HG03135 (cell line): ENCODE measurements at regions not wholly inside any gene's neighbourhood (a gene's known extent, or its start where the extent isn't known, plus 50 kb on each side); places are given as distances from the start of the nearest gene placed in this dataset.

Experiments
- ATAC-seq: cut with Tn5 transposase; IDR thresholded peaks from one replicate; pipeline ENCODE4 v1.9.1; 2021; ENCODE audit warnings: mild to moderate bottlenecking, moderate library complexity; ENCODE audit not compliant: unreplicated experiment

DNA sequence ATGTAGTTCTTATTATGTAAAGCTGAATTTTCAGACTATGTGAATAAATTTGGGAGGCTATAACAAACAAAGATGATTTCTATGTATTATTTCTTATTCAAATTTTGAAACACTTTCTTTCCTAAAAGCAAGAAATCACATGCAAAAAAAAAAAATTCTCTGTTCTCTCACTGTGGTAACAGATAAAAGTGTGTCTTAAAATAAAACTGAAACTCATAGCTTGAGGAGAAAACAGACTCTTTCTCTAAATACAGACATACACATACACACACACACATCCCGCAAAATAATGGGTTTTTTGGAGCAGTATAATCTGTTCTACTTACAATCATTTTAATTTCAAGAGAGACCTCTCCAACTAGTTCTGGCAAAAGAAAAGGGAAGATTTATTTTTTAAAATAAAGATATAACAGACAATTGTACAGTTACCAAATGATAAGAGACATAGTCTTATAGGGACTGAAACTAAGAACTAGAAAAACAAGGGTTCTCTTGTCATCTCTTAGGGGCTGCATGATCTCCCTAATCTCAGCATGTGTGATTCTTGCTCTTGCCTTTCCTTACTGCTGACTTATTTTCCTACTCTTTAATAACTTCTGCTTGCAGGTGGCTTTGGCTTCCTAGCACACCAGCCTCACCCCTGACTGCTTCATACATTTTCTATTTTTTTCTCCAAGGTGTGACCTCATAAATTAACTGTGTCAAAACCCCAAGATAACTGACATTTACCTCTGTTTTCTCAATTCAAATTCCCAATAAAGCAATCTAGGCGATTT, 483.5 kb upstream of the POT1 start:
- no peak for ATAC-seq

DNA sequence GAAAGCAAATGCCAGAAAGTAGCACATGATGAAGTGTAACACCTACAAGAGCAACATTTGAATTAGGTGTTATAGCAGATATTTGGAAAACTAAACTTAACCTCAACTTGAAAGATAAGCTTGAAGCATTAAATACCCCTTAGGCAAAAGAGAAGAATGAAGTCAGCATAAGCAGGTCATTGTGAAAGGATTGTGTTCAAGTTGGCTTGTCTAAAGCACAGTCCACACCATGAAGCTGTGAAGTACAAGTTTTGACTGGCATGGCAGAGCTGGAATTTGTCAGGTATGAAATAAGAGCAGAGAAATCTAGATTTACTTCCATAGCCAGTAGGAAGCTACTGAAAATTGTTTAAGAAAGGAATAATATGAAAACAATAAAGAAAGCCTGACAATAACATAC, 480.3 kb upstream of the POT1 start:
- ATAC-seq = no peak

GRCh38 chr7:125406111-125406510, 476.5 kb upstream of the POT1 start:
- no peak for ATAC-seq

DNA sequence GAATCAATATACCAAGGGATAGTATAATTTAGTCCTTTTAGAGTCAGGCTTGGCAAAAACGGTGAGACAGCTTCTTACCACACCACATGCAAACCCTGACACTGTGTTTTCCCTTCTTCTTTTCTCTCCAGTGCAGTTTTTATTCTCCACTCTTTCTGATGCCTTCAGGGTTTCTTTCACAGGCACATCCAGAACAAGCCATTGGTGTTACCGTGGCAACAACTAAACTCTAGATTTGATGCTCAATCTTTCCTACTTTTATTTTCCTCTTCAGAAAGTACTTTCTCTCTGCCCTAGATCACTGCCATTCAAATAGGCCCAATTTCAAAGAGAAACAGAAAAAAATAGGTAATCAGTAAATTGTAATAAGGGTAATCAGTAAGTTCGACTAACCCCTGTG, 469.8 kb upstream of the POT1 start:
- ATAC-seq = no peak

- no peak for ATAC-seq
Observed at GRCh38 chr7:125396466-125397151, 467.0 kb upstream of the POT1 start.

GRCh38 chr7:125391921-125392320, 462.3 kb upstream of the POT1 start:
- ATAC-seq = no peak

GRCh38 chr7:125390981-125391380, 461.4 kb upstream of the POT1 start:
- no peak for ATAC-seq

- no peak for ATAC-seq
Observed at GRCh38 chr7:125386211-125386610, 456.6 kb upstream of the POT1 start.

DNA sequence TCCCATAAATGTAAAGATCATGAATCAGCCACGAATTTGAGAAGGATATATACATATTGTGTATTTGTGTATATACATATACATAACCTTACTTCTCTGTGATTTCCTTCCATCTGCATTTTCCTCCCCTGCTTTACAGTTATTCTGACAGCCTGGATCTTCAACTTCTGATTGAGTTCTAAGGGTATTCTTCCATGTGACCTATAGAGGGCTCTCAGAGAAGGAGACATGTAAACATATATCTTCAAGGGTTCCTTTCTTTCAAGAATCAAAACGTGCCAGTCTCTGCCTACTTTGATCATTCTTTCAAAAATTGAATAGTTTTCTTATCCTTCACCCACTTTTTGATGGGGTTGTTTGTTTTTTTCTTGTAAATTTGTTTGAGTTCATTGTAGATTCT, 453.7 kb upstream of the POT1 start:
- ATAC-seq = no peak

DNA sequence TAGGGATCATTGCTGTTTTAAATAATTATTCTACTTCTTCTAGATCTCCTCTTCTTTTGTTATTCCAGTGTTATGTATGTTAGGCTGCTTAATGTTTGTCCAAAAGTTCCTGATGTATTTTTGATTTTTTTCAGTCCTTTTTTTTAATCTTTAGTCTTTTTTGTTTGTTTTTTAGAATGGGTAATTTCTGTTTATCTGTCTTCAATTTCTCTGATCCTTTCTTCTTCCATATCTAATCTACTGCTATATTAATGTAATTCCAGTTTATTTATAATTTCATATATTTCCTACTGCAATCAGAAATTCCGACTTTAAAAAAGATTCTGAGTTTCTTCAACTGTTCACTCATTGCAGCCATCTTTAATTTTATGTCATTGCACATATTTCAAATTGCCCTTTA, 452.8 kb upstream of the POT1 start:
- no peak for ATAC-seq

- ATAC-seq = no peak
Observed at GRCh38 chr7:125375942-125376341, 446.3 kb upstream of the POT1 start.

- no peak for ATAC-seq
Observed at GRCh38 chr7:125370502-125370901, 440.9 kb upstream of the POT1 start.

- no peak for ATAC-seq
Observed at GRCh38 chr7:125363873-125364272, 434.2 kb upstream of the POT1 start.

GRCh38 chr7:125358551-125359167, 429.0 kb upstream of the POT1 start:
- ATAC-seq = no peak

GRCh38 chr7:125357676-125358455, 428.2 kb upstream of the POT1 start:
- ATAC-seq = no peak

DNA sequence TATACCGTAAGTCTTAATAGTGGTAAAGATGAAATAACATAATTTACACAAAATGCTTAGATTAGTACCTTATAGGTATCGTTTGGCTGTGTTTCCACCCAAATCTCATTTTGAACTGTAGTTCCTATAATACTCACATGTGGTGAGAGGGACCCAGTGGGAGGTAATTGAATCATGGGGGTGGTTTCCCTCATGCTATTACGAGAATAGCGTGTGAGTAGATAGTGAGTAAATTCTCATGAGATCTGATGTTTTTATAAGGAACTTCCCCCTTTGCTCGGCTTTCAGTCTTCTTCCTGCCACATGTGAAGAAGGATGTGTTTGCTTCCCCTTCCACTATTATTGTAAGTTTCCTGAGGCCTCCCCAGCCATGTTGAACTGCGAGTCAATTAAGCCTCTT, 426.3 kb upstream of the POT1 start:
- ATAC-seq = peak; percentile 54

- no peak for ATAC-seq
Observed at GRCh38 chr7:125347269-125347668, 417.6 kb upstream of the POT1 start.

GRCh38 chr7:125338110-125338509, 408.5 kb upstream of the POT1 start:
- ATAC-seq = no peak

DNA sequence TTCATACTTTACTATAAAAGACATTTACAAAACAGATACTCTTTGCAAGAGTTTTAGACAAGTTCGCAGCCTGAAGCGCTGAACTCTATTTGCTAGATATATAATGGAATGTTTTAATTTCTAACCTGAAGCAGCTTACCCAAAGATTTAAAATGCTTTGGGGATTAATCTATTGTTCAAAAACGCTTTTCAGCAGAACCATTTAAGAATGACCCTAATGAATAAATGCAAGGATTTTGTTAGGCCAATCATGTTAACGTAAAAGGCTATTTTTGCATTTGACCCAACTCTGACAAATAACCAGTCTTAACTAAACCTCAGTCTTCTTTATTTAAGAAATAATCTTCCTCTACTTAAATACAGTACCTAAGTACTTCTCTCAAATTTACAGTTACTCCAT, 406.7 kb upstream of the POT1 start:
- no peak for ATAC-seq

- no peak for ATAC-seq
Observed at GRCh38 chr7:125326666-125327255, 397.1 kb upstream of the POT1 start.

DNA sequence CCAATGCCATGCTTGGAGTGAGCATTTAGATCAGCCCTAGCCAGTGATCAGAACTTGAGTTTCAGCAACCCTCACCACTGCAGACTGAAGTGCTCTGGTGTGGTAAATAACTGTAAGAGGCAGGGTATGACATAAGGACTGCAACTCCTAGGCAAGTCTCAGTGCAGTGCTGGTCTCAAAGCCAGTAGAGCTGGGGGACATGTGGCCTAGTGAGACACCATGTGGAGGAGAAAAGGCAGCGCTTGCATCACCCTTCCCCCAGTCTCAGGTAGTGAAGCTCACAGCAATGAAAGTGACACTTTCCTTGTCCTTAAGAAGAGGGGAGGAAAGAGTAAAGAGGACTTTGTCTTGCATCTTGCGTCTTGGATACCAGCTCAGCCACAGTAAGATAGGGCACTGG, 386.8 kb upstream of the POT1 start:
- ATAC-seq = no peak
